ENCODE measurements at regions not wholly inside any gene's neighbourhood (a gene's known extent, or its start where the extent isn't known, plus 50 kb on each side); places are given as distances from the start of the nearest gene placed in this dataset.

DNA sequence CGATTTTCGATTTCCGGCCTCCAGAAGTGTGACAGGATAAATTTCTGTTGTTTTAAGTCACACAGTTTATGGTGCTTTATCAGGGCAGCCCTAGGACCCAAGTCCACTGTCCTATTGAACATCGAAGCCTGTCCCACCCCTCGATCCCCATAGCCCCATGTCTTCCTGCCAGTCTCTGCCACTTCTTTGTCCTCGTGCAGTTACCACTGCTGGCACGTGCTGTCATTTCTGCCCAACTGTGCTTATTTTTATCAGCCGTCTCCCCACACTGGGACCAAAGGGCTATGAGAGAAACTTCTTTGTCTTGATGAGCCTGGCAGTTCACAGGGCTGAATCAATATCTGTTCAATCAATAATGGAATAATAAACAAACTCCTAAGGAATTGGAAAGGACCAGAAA lies 146.7 kb downstream of the PSMG1 start:
- TF ChIP-seq ZFP37 (tag by site-specific recombination; IDR thresholded peaks at IDR 0.05): no peak
- TF ChIP-seq, protein P1, sequence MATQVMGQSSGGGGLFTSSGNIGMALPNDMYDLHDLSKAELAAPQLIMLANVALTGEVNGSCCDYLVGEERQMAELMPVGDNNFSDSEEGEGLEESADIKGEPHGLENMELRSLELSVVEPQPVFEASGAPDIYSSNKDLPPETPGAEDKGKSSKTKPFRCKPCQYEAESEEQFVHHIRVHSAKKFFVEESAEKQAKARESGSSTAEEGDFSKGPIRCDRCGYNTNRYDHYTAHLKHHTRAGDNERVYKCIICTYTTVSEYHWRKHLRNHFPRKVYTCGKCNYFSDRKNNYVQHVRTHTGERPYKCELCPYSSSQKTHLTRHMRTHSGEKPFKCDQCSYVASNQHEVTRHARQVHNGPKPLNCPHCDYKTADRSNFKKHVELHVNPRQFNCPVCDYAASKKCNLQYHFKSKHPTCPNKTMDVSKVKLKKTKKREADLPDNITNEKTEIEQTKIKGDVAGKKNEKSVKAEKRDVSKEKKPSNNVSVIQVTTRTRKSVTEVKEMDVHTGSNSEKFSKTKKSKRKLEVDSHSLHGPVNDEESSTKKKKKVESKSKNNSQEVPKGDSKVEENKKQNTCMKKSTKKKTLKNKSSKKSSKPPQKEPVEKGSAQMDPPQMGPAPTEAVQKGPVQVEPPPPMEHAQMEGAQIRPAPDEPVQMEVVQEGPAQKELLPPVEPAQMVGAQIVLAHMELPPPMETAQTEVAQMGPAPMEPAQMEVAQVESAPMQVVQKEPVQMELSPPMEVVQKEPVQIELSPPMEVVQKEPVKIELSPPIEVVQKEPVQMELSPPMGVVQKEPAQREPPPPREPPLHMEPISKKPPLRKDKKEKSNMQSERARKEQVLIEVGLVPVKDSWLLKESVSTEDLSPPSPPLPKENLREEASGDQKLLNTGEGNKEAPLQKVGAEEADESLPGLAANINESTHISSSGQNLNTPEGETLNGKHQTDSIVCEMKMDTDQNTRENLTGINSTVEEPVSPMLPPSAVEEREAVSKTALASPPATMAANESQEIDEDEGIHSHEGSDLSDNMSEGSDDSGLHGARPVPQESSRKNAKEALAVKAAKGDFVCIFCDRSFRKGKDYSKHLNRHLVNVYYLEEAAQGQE (tag by site-specific recombination; IDR thresholded peaks at IDR 0.05): no peak
- no peak for TF ChIP-seq ZNF121 (tag by site-specific recombination; IDR thresholded peaks at IDR 0.05)
- TF ChIP-seq ZNF112 (tag by site-specific recombination; IDR thresholded peaks at IDR 0.05): no peak
- TF ChIP-seq ZBTB20 (tag by site-specific recombination; IDR thresholded peaks at IDR 0.05): no peak
- no peak for TF ChIP-seq ZNF169 (tag by site-specific recombination; IDR thresholded peaks at IDR 0.05)
- TF ChIP-seq, protein P2, sequence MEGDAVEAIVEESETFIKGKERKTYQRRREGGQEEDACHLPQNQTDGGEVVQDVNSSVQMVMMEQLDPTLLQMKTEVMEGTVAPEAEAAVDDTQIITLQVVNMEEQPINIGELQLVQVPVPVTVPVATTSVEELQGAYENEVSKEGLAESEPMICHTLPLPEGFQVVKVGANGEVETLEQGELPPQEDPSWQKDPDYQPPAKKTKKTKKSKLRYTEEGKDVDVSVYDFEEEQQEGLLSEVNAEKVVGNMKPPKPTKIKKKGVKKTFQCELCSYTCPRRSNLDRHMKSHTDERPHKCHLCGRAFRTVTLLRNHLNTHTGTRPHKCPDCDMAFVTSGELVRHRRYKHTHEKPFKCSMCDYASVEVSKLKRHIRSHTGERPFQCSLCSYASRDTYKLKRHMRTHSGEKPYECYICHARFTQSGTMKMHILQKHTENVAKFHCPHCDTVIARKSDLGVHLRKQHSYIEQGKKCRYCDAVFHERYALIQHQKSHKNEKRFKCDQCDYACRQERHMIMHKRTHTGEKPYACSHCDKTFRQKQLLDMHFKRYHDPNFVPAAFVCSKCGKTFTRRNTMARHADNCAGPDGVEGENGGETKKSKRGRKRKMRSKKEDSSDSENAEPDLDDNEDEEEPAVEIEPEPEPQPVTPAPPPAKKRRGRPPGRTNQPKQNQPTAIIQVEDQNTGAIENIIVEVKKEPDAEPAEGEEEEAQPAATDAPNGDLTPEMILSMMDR (tag by site-specific recombination; IDR thresholded peaks at IDR 0.05): no peak
- TF ChIP-seq, protein P3, sequence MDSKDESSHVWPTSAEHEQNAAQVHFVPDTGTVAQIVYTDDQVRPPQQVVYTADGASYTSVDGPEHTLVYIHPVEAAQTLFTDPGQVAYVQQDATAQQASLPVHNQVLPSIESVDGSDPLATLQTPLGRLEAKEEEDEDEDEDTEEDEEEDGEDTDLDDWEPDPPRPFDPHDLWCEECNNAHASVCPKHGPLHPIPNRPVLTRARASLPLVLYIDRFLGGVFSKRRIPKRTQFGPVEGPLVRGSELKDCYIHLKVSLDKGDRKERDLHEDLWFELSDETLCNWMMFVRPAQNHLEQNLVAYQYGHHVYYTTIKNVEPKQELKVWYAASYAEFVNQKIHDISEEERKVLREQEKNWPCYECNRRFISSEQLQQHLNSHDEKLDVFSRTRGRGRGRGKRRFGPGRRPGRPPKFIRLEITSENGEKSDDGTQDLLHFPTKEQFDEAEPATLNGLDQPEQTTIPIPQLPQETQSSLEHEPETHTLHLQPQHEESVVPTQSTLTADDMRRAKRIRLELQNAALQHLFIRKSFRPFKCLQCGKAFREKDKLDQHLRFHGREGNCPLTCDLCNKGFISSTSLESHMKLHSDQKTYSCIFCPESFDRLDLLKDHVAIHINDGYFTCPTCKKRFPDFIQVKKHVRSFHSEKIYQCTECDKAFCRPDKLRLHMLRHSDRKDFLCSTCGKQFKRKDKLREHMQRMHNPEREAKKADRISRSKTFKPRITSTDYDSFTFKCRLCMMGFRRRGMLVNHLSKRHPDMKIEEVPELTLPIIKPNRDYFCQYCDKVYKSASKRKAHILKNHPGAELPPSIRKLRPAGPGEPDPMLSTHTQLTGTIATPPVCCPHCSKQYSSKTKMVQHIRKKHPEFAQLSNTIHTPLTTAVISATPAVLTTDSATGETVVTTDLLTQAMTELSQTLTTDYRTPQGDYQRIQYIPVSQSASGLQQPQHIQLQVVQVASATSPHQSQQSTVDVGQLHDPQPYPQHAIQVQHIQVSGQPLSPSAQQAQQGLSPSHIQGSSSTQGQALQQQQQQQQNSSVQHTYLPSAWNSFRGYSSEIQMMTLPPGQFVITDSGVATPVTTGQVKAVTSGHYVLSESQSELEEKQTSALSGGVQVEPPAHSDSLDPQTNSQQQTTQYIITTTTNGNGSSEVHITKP (tag by site-specific recombination; IDR thresholded peaks at IDR 0.05): no peak
- TF ChIP-seq, protein P4, sequence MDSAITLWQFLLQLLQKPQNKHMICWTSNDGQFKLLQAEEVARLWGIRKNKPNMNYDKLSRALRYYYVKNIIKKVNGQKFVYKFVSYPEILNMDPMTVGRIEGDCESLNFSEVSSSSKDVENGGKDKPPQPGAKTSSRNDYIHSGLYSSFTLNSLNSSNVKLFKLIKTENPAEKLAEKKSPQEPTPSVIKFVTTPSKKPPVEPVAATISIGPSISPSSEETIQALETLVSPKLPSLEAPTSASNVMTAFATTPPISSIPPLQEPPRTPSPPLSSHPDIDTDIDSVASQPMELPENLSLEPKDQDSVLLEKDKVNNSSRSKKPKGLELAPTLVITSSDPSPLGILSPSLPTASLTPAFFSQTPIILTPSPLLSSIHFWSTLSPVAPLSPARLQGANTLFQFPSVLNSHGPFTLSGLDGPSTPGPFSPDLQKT (IDR thresholded peaks at IDR 0.05; ENCODE audit: borderline replicate concordance, low read depth, low read length): no peak
- TF ChIP-seq ZNF10 (tag by site-specific recombination; IDR thresholded peaks at IDR 0.05): no peak
